Mammary epithelial cell (primary cell): ENCODE measurements at regions not wholly inside any gene's neighbourhood (a gene's known extent, or its start where the extent isn't known, plus 50 kb on each side); places are given as distances from the start of the nearest gene placed in this dataset.

Source experiments
- CTCF ChIP-seq, 2 donors: IDR thresholded peaks in 1 of 2; conservative IDR thresholded peaks in 1 of 2; 2 replicates each; pipeline ENCODE4 v1.5.1; 2011 to 2012; ENCODE audit warnings: inconsistent platforms in 2 of 2, low read length in 2 of 2, mild to moderate bottlenecking in 2 of 2, control low read depth in 1 of 2, low read depth in 1 of 2; ENCODE audit not compliant: insufficient read depth in 1 of 2; ENCODE audit errors: extremely low read depth in 1 of 2
- EZH2 ChIP-seq: IDR thresholded peaks from 2 replicates; pipeline ENCODE4 v1.6.1; 2012; ENCODE audit warnings: low read length, inconsistent platforms, borderline replicate concordance

GRCh38 chr15:35673093-35673684 is 127.2 kb upstream of the DPH6 start:
- TF ChIP-seq CTCF (conservative IDR thresholded peaks at IDR 0.05 in 1 of 2, IDR thresholded peaks at IDR 0.05 in 1 of 2; ENCODE audit: extremely low read depth in 1 of 2, insufficient read depth in 1 of 2, low read depth in 1 of 2, low read length in 2 of 2) (no peak), EZH2 (no peak)
